SU-DHL-6 (cell line): ENCODE measurements at regions not wholly inside any gene's neighbourhood (a gene's known extent, or its start where the extent isn't known, plus 50 kb on each side); places are given as distances from the start of the nearest gene placed in this dataset.

ENCODE experiments used
- CTCF ChIP-seq: fragments of 200-600 bp; sonication (generic); IDR thresholded peaks from one replicate; pipeline ENCODE4 v1.5.1; 2017; ENCODE audit warnings: antibody characterized with exemption, mild to moderate bottlenecking, low read length, moderate library complexity; ENCODE audit not compliant: insufficient read depth, poor library complexity, severe bottlenecking
- EZH2phosphoT487 ChIP-seq: fragments of 200-600 bp; sonication (generic), shearing (Covaris generic); conservative IDR thresholded peaks from 2 replicates; pipeline ENCODE4 v1.6.1; 2018; ENCODE audit warnings: mild to moderate bottlenecking, antibody characterized with exemption, low read length, moderate library complexity, mixed read lengths

GRCh38 chr6:144901412-144901811, 616.3 kb downstream of the UTRN start:
- TF ChIP-seq CTCF (no peak), EZH2phosphoT487 (no peak)
